HG03439 (cell line): ENCODE measurements at regions not wholly inside any gene's neighbourhood (a gene's known extent, or its start where the extent isn't known, plus 50 kb on each side); places are given as distances from the start of the nearest gene placed in this dataset.

Experiments
- ATAC-seq: cut with Tn5 transposase; IDR thresholded peaks from one replicate; pipeline ENCODE4 v1.9.1; 2021; ENCODE audit warnings: mild to moderate bottlenecking, moderate library complexity; ENCODE audit not compliant: unreplicated experiment

DNA sequence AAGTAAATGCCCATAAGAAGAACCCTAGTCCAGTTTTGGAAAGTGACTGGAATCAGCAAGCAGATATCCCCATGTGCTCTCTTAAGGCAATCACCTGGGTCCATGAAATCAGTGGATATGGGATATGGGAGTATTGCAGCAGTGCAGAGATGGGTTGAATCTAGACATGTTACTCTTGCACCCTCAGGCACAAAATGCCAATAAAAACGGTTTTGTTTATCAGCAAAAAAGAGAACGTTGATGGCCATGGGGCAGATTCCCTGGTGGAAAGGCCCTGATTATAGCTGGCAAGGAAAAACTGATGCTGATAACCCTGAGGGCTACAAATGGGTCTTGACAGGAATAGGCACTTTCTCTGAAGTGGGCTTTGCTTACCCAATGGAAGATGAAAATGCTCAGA, 380.2 kb upstream of the SEMA6D start:
- ATAC-seq, result no peak

DNA sequence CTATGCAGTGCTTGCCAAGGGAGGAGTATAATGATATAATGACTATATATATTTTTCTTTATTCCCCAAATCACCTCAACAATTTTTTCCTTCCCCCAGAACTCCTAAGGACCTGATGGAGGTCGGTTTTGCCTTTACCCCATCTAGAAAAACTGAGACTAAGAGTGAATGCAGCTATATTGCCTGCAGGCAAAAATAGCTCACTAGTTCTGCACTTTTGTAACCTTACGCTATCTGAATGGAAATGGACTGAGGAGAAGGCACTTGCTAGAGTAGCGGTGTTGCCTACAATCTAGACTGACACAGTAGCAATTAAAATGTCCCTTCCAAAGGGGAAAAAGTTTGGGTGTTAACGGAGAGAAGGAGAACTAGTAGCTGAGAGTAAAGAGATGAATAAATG, 379.5 kb upstream of the SEMA6D start:
- ATAC-seq, result no peak

DNA sequence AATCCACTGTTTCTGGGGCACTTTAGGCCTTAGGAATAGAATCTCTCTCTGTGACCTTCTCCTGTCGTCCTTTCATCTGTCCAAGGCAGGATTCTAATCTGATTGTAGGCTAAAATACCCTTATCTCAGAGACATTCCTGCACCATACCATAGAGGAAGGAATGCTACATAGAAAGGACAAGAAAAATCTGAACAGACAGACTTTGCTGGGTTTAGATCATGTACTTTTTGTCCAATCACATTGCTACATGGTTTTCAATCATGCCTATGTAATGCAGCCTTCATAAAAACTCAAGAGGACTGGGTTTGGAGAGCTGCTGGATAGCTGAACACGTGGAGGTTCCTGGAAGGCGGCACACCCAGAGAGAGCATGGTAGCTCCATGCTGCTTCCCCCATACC, 378.5 kb upstream of the SEMA6D start:
- no peak for ATAC-seq

DNA sequence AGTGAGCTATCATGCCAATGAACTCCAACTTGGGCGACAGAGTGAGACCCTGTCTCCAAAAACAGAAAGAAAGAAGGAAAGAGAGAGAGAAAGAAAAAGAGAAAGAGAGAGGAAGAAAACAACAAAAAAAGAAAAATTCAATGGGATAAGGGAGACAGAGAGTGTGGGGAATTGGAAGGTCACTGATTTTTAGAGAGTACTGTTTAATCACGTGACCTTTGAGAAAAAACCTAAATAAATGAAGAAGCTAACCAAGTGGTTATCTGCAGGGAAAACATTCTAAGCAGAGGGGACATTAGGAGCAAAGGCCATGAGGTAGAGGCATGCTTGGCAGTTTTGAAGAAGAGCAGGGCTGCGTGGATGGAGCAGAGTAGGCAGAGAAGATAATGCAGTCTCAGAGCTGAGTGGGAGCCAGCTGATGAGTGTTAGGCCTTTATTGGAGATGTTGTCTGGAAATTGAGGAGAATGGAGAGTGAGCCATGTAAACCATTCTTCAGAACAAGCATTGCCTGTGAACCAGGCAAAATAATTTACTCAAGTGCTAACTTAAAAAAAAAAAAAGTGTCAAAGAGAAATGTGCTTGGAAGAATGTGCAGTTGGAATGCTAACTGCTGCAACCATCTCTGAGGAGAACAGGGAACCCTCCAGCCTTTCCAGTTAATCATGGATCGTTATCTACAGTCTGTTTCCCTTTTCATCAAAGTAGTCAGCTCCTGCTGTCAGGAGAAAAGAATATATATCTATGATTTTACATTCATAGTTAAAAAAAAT, 377.3 kb upstream of the SEMA6D start:
- no peak for ATAC-seq

DNA sequence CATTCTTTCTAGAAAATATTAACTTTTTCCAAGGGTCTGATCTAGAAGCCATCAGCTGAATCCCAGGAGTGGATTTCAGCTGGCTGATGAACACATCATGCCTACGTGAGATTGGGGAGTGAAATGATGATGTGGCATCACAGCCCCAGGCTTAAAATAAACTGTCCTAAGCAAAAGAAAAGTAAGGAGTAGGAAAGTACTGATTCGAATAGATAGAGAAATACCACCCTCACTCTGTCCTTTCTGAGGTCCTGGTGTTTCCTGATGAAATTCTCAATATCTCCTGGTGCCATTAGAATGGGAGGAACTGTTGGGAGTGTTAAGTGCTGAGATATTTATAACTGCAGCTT, 376.8 kb upstream of the SEMA6D start:
- no peak for ATAC-seq

DNA sequence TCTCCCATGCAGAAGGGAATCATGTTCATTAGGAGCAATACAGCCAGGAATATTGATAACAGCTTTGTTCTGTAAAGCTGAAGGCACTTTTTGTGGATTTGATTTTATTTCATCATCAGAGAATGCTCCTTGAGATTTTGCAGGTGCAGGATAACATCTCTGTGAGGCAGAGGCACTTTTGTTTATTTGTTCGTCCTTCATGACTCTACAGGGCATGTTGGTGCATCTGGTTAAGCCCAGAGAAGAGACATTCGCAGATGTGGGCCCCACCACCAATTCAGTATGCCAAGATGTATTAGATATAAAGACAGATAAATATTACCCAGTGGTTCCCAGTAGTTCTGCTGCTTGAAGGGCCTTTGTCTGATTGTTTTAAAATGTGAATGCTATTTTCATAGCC, 368.1 kb upstream of the SEMA6D start:
- ATAC-seq, result no peak

DNA sequence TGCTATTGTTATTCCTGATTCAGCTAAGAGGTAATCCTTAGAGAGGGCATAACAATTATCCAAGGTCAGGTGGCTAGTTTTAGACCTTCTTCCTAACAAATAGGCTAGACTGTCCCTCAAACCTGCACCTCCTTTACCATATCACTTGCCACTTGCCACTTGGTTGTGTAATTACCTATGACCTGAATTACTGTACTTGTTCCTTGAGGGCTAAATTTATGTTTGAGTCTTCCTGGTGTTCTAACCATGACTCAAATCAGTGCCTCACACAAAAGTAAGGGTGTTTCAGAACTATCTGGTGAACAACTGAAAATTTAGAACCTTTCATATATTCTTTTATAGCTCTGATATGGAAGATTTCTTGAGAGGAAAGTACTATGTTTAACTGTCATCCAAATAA, 365.8 kb upstream of the SEMA6D start:
- no peak for ATAC-seq

DNA sequence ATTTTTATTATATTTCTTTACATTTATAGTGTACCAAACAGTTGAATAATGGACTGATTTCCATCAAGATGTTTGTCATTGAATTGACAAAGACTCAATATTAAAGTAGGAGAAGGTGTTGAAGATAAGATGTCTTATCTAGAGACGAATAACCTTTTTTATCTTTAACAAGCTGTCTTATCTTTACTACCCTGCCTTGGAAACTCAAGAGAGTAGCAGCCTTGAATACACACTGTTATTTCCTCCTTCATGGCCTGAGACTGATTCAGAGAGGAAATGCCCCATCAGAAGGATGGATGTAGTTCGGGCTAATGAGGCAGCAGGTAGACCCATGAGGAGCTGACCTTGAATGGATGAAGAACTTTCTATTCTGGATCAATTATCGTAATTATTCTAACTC, 365.1 kb upstream of the SEMA6D start:
- no peak for ATAC-seq

DNA sequence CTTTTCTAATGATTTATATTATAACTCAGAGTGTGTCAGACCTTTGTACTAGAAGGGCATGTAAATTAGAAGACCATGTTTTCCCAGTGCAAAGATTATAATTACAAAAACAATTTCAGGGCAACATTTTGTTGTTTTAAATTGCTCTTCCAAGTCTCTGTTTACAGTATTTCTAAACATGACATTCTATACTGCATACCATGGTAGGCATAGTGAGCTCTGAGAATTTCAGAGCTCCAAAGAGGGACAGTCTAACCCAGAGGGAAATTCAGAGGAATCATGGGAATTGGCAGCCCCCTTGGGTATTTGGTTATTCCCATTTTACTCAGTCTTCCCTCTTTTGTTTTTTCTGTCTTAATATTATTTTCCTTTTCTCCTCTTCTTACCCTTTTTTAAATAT, 361.5 kb upstream of the SEMA6D start:
- ATAC-seq, result no peak

DNA sequence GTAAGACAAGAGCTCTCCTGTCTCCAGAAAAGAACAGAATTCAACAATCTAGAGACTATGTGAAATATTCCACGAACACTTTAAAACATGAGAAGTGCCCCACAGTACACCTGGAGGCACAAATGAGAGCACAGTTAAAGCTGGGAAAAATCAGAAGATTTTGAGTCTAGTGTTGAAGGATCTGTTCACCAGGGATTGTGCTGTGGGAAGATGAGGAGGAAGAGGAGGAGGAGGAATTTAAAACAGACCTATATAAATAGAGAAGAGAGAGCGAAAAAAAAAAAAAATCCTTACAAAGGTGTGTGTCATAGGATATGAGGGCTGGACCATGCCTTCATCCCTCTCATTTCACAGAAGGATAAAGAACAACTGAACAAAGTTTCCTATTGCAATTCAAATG, 361.0 kb upstream of the SEMA6D start:
- ATAC-seq, result no peak

DNA sequence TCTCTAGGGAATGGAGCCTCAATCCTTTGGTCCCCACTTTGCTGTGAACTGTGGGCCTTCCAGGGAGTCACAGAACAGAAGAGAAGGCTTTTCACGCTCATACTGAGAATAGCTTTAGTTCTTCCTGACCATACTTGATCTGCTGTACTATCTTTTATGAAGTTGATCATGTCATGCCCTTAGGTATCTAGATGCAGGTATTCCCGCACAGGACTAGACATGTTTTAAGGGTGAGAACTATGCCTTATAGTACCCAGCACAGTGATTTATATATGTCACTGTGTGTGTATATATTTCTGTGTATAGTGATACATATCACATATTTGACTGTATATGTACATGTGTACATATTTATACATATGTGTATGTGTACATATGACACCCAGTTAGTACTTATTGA, 358.4 kb upstream of the SEMA6D start:
- no peak for ATAC-seq

DNA sequence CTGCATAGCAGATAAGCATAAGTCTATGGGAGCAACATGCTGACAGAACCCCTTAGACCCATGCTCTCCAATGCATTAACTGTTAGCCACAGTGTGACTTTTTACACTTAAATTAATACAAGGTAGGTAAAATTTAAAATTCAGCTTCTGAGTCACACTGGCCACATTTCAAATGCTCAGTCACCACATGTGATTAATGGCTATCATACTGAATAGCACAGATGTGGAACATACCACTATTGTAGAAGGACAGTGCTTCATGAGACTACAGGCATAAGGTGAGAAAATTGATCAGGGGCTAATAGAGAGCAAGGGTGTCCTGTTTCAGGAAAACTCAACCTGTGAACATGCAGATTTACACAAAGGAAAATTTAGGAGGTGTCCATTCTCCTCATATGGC, 357.0 kb upstream of the SEMA6D start:
- no peak for ATAC-seq

DNA sequence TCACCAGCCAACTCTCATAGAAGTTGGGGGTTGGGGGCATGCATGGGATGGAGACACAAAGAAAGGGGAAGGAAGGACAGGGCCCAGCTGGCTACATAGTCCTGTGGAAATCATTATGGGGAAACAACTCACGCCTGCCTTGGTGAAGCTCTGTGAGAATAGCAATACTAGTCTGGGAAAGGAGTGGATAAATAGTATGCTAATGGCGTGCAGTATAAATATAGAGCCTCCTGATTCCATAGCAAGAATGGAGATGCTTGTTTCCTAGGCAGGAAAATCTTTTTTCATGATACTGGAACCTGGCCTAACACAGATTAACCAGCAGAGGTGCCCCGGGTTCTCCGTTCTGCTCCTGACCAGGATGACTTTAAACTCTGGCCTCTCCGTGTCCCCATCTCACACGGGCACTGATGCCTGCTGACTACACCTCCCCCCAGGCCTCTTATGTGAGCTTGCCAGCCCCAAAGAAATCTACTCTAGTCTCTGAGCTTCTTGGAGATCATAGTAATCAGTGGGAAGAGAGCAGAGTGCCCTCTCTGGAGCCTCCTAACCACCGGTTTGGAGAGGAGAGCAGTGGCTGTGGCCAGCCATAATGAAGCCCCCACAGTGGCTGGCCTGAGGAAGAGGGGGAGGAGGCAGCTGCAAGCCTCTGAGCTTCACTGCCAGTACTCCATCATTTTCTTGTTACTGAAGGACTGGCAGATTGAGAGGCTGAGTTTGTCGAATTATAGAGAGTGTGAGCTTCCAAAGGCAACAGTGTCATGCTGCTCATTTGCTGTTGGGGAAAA, 355.0 kb upstream of the SEMA6D start:
- ATAC-seq, result no peak

DNA sequence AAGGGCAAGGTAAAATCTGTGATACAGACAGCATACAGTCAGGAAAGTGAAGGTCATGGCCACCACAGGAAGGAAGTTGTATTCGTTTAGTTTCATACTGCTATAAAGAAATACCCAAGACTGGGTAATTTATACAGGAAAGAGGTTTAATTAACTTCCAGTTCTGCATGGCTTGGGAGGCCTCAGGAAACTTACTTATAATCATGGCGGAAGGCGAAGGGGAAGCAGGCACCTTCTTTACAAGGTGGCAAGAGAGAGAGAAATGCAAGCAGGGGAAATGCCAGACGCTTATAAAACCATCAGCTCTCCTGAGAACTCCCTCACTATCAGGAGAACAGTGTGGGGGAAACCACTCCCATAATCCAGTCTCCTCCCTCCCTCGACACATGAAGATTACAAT, 353.7 kb upstream of the SEMA6D start:
- ATAC-seq, result no peak

DNA sequence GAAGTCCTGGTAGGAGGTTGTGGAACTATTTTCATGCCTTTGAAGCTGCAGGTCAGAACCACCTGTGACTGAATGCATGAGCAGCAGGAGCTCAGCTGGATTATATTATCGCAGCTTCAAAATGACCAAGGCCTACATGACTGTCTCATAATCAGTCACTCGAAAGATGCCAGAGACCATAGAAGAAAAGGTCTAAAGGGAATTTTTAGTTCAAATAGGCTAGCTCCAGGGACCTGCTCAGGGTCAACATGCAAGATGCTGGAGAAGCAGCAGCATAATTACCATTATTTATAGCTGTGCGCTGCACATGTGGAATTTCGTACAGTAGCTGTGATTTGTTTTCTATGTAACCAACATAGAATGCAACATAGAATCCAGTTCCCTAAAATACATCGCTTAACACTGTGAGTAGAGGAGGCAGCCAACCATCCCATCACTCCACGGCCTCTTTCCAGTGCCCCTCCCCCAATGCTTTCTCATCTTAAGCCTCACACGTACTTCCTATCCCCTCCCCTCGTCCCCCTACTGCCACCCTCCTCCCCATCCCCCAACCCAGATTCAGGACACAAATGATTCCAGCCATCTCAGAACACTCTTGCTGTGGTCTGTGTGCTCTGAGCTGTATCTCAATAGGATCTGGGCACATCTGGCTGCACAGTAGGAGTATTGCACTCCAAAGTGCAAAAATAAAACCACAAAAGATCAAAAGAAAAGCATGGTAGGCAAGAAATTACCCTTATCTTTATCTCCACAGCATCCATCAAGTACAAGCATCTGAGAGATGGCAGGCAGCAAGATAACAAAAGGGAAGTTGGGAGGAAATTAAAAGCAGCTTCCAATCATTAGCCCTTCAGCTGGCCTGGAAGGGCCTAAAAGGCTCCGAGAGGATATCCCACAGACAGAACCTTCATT, 352.8 kb upstream of the SEMA6D start:
- no peak for ATAC-seq

DNA sequence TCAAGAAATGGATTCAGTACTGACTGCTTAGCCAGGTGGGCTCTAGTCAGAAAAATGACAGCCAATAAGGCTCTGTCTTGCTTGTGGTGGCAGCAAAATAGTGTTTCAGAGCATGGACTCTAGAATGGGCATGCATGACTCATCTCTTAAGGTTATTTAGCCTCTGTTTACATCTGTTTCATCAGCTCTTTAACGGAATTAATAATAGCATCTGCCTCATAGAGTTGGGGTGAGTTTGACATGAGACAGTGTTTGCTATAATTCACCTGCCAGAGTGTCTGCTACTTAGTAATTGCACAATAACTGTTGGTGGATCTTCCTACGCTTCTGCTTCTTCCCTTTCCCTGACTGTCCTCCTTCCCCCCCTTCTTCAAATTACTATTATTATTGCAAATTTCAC, 350.4 kb upstream of the SEMA6D start:
- ATAC-seq, result no peak

DNA sequence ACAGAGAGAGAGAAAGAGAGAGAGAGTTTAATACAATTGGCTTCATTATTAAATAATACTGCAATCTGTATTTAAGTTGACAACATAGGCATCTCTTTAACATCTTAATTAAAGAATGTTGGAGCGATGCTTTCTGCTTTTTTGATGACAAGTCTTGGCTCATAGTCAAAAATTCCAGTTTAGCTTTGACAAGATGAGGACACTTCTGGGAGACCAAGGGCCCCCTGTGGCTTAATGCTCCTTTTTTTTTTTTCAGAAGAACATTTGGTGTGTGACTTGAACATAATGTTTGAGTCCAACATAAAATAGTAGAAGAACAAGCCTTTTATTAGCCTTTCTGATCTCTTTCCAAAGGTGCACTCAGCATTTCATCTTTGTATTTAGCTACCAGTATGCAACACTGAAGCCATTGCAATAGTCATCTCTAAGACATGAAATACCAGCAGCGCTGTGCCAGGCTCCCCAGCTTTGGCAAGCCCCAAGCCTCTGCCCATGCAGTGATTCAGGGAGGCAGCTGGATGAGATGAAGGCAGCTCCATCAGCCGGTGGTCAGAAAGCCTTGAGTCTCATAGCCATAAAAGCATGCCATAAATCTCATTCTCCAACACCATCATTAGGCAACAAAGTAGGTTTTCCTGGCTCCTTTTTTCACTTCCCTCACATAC, 349.4 kb upstream of the SEMA6D start:
- ATAC-seq, result no peak

DNA sequence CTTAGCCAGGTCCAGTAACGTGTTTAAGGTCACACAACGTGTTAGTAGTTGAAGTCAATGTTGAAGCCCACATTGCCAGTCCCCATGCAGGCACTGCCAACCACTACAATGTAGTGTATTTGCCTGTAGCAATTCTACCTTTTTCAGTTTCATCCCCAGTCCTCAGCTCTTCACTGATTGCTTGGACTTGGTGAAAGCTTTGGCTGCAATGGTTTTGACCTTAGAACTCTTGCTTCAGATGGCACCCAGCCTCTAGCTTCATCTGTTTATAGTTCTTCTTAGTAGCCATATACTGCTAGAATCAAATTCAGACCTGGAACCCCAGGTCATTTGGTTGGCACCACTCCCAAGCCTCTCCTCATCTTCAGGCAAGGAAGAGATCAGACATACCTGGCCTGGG, 345.4 kb upstream of the SEMA6D start:
- ATAC-seq, result no peak

DNA sequence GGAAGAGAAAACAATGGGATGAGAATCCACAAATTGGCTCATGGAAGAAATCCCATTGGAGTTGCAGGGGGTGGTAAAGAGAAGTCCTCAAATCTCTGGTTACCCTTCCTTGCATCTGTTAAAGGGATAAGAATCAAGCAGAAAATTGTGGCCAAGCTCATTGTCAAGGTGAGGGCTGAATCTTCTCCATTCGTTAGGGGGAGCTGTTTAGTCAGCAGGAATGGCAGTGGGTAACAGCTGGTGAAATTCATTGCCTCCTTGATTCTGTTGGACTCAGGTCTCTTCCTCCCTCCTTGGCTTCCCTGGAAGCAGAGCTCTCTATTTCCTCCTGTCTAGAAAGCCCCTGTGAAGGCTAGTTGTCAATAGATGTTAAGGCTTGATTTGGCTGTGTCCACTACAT, 343.1 kb upstream of the SEMA6D start:
- no peak for ATAC-seq

DNA sequence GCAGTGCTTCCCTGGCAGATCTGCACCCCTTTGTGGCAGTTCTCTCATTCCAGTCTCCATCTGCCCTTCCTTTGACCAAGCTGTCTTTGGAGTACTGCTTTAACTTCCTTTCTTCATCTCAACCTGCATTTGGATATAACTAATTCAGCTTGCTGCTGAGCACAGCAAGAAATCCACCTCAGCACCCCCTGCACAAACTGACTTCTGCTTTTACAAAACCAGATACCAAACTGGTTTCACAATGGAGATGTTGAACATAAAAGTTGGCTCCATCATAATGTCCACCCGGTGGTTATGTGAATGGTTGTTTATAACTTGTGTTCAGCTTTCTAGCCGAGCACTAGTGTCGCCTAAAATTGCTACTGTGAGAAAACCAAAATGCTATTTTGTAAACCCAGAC, 341.1 kb upstream of the SEMA6D start:
- no peak for ATAC-seq

DNA sequence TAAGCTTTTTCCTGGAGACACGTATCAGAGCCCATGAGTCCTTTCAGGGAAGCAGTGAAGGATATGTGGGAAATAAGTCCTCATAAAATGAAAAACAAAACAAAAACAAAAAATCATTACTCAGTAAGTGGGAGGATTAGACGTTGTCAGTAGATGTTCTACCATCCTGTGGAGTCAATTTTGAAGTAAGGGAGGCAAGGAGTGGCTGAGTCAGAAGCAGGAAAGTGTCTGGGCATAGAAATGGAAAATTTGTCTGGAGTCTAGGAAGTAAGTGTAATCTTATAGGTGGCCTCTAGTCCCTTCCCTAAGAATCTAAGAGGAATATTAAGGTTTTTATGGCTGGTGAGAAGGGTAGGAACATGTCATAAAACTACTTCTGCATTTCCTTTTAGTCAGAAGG, 339.8 kb upstream of the SEMA6D start:
- no peak for ATAC-seq
